Heart left ventricle (tissue), 16 donors: ENCODE measurements at regions not wholly inside any gene's neighbourhood (a gene's known extent, or its start where the extent isn't known, plus 50 kb on each side); places are given as distances from the start of the nearest gene placed in this dataset.

ENCODE experiments used
- ATAC-seq, 4 donors: fragments of 200-7000 bp; cut with Tn5 transposase; one replicate each; pipeline ENCODE4 v1.9.1; 2020 to 2022; ENCODE audit warnings: moderate library complexity in 4 of 4, mild to moderate bottlenecking in 3 of 4, moderate number of reproducible peaks in 1 of 4
- DNase-seq, 5 donors: peaks; one replicate each; pipeline ENCODE4 v3.0.0-alpha.2; 2020
- H3K27ac ChIP-seq, 12 donors: fragments of 200-600 bp; sonication (generic) in 4 of 12; one replicate each; pipeline versions ENCODE4 v1.5.0 to v1.8.0; 2016 to 2022; ENCODE audit warnings: mild to moderate bottlenecking in 2 of 12
- H3K27me3 ChIP-seq, 9 donors: fragments of 200-600 bp; sonication (generic) in 2 of 9; one replicate each; pipeline versions ENCODE4 v1.5.1 to v1.8.0; 2016 to 2022; ENCODE audit warnings: mild to moderate bottlenecking in 3 of 9
- H3K36me3 ChIP-seq, 9 donors: fragments of 200-600 bp; sonication (generic) in 2 of 9; one replicate each; pipeline versions ENCODE4 v1.5.0 to v1.8.0; 2018 to 2022; ENCODE audit warnings: mild to moderate bottlenecking in 2 of 9
- H3K4me1 ChIP-seq, 12 donors: fragments of 200-600 bp; sonication (generic) in 4 of 12; one replicate each; pipeline versions ENCODE4 v1.5.0 to v1.8.0; 2016 to 2022; ENCODE audit warnings: mild to moderate bottlenecking in 3 of 12
- H3K4me3 ChIP-seq, 12 donors: fragments of 200-600 bp; sonication (generic) in 4 of 12; one replicate each; pipeline versions ENCODE4 v1.5.0 to v1.8.0; 2017 to 2022; ENCODE audit warnings: mild to moderate bottlenecking in 9 of 12, moderate library complexity in 4 of 12
- H3K9me3 ChIP-seq, 12 donors: fragments of 200-600 bp; sonication (generic) in 4 of 12; one replicate each; pipeline versions ENCODE4 v1.5.0 to v1.8.0; 2016 to 2022; ENCODE audit warnings: mild to moderate bottlenecking in 1 of 12
- CTCF ChIP-seq, 12 donors: fragments of 200-600 bp; sonication (generic) in 4 of 12; IDR thresholded peaks; one replicate each; pipeline versions ENCODE4 v1.5.0 to v1.8.0; 2018 to 2022; ENCODE audit warnings: antibody characterized with exemption in 12 of 12, mild to moderate bottlenecking in 5 of 12
- POLR2A ChIP-seq, 2 donors: fragments of 450-650 bp; IDR thresholded peaks; one replicate each; pipeline ENCODE4 v1.6.1; 2017; ENCODE audit warnings: antibody characterized with exemption in 2 of 2, mild to moderate bottlenecking in 2 of 2, moderate library complexity in 2 of 2
- WGBS, 4 donors: extraction: QIAGEN DNeasy Blood & Tissue Kit in 2 of 4; methylation state at CpG; one replicate each; pipeline versions ENCODE4 v1.1.5 to v1.1.7; 2013 to 2018; 5-methylcytosine and 5-hydroxymethylcytosine counted together
- intact Hi-C, 10 donors: fragments of 100-400 bp; cut with DNase I; formaldehyde crosslinking; loops; one replicate each; pipeline versions ENCODE4 v1.11.1 to v1.14.2; 2022
- donor health status: ischemic (EF 13 %, LVEDD 7.1; RV severe dilation, severe dysfunction).
- donor health status: healthy with polysubstance abuse.
- donor health status: DM: no; HTN: yes; CAD: no.
- donor health status: DM: no; HTN: no; CAD: no.
- donor health status: ischemic (EF 25% LVEDD 6.9; RV normal size, moderate dysfunction).
- donor health status: ischemic (EF 25% LVEDD 5.7; RV mildly dilated, moderate dysfunction).
- donor health status: healthy.
- donor health status: DM: yes; HTN: yes; CAD: no.
- donor health status: ischemic (EF 35%, LVEDD 5.7; RV mildly dilated, moderate dysfunction).
- donor health status: nonischemic (EF 11% LVEDD 7.7; RV severe dilation, severe dysfunction).
- donor health status: DM: yes; HTN: yes; CAD: no.
- donor health status: PGD.
- donor health status: ischemic (EF 29% LVEDD 5.4; RV normal size, mild dysfunction).
- donor health status: nonischemic (EF 23%, LVEDD 6.1; RV moderate dilation, normal function).

- ATAC-seq = no peak
- TF ChIP-seq POLR2A (IDR thresholded peaks at IDR 0.05) (no peak), CTCF (IDR thresholded peaks at IDR 0.05) (no peak)
These were observed 494.5 kb downstream of the BCOR start for GRCh38 chrX:39603230-39603629.

GRCh38 chrX:39605183-39605582 is 492.6 kb downstream of the BCOR start:
- no peaks in the 10 kb centered on the region for H3K36me3 ChIP-seq
- ATAC-seq (no peak), DNase-seq (no peak)
- H3K27ac ChIP-seq = no peak overlapping the region
- TF ChIP-seq CTCF (IDR thresholded peaks at IDR 0.05) (no peak), POLR2A (IDR thresholded peaks at IDR 0.05) (no peak)
- H3K27me3 ChIP-seq = peaks cover 0 to 18% (median 0%) of the 10 kb centered on the region in 9 donors
- no peak overlapping the region for H3K4me3 ChIP-seq
- H3K9me3 ChIP-seq = peaks cover 0 to 13% (median 0%) of the 10 kb centered on the region in 12 donors
- H3K4me1 ChIP-seq = peaks cover 0 to 2% (median 0%) of the 10 kb centered on the region in 12 donors
- 66 to 88% (median 80%) methylated on average over 3 of the region's 3 CpGs for WGBS, 4 donors
- intact Hi-C loops = no loop called here

More at GRCh38 chrX:39603230-39603629, 494.5 kb downstream of the BCOR start:
- Histone ChIP-seq H3K4me3 (no peak overlapping the region), H3K4me1 (peaks cover 0 to 2% (median 0%) of the 10 kb centered on the region in 12 donors), H3K9me3 (peaks cover 0 to 13% (median 0%) of the 10 kb centered on the region in 12 donors), H3K27me3 (peaks cover 0 to 25% (median 0%) of the 10 kb centered on the region in 9 donors), H3K27ac (no peak overlapping the region), H3K36me3 (no peaks in the 10 kb centered on the region)
- WGBS, 4 donors = 55 to 70% (median 61%) methylated on average over 4 of the region's 4 CpGs
- no peak for DNase-seq
- intact Hi-C loops = no loop called here

GRCh38 chrX:39605866-39606265 is 491.9 kb downstream of the BCOR start:
- DNase-seq (no peak), ATAC-seq (no peak)
- Histone ChIP-seq H3K4me3 (no peak overlapping the region), H3K27ac (no peak overlapping the region), H3K36me3 (no peaks in the 10 kb centered on the region), H3K4me1 (peaks cover 0 to 2% (median 0%) of the 10 kb centered on the region in 12 donors), H3K9me3 (peaks cover 0 to 13% (median 0%) of the 10 kb centered on the region in 12 donors), H3K27me3 (peaks cover 0 to 18% (median 0%) of the 10 kb centered on the region in 9 donors)
- no peak for TF ChIP-seq POLR2A (IDR thresholded peaks at IDR 0.05)
- no peak for TF ChIP-seq CTCF (IDR thresholded peaks at IDR 0.05)
- 74 to 100% (median 93%) methylated on average over 2 of the region's 2 CpGs for WGBS, 4 donors
- intact Hi-C loops = no loop called here

- DNase-seq (no peak), ATAC-seq (no peak)
- intact Hi-C loops = no loop called here
- Histone ChIP-seq H3K4me1 (peaks cover 0 to 10% (median 0%) of the 10 kb centered on the region in 12 donors), H3K27ac (no peak overlapping the region), H3K9me3 (peaks cover 0 to 13% (median 0%) of the 10 kb centered on the region in 12 donors), H3K27me3 (peaks cover 0 to 37% (median 0%) of the 10 kb centered on the region in 9 donors), H3K4me3 (no peak overlapping the region), H3K36me3 (no peaks in the 10 kb centered on the region)
- TF ChIP-seq CTCF (IDR thresholded peaks at IDR 0.05) (no peak), POLR2A (IDR thresholded peaks at IDR 0.05) (no peak)
- 84 to 97% (median 92%) methylated on average over 9 of the region's 9 CpGs for WGBS, 4 donors
These were observed 487.8 kb downstream of the BCOR start for GRCh38 chrX:39609941-39610340.
